Fibroblast of the aortic adventitia (primary cell): ENCODE measurements at regions not wholly inside any gene's neighbourhood (a gene's known extent, or its start where the extent isn't known, plus 50 kb on each side); places are given as distances from the start of the nearest gene placed in this dataset.
A peak's percentile ranks its signal among the peaks of the same experiment; 100 is the strongest.
"Not testable (repeated sequence)": the region's sequence is repeated elsewhere in the genome, so short reads cannot be mapped to it uniquely, and the experiment has no call there.

Experiments
- DNase-seq: peaks from one replicate; pipeline ENCODE4 v3.0.0-alpha.2; 2010; ENCODE audit warnings: low read depth
- H3K4me3 ChIP-seq: 2 replicates; pipeline ENCODE4 v1.5.1; 2011; ENCODE audit warnings: low read depth, mild to moderate bottlenecking, control low read depth, low read length, moderate library complexity
- CTCF ChIP-seq: IDR thresholded peaks from 2 replicates; pipeline ENCODE4 v1.5.1; 2011; ENCODE audit warnings: mild to moderate bottlenecking, low read length, control low read depth, inconsistent platforms; ENCODE audit not compliant: insufficient read depth

GRCh38 chr7:68875857-68876256 lies 722.4 kb upstream of the AUTS2 start:
- TF ChIP-seq CTCF, result no peak
- H3K4me3 ChIP-seq, result no peak overlapping the region
- DNase-seq, result no peak

GRCh38 chr7:68887116-68887515 lies 711.2 kb upstream of the AUTS2 start:
- not testable (repeated sequence) for DNase-seq, H3K4me3 ChIP-seq

- no peak overlapping the region for H3K4me3 ChIP-seq
- no peak for DNase-seq
- TF ChIP-seq CTCF, result no peak
These were observed 709.3 kb upstream of the AUTS2 start for GRCh38 chr7:68888971-68889385.

GRCh38 chr7:68892236-68892635 lies 706.0 kb upstream of the AUTS2 start:
- no peak overlapping the region for H3K4me3 ChIP-seq
- no peak for TF ChIP-seq CTCF
- DNase-seq, result peak; percentile 10

- no peak overlapping the region for H3K4me3 ChIP-seq
- TF ChIP-seq CTCF, result no peak
These were observed 704.9 kb upstream of the AUTS2 start for GRCh38 chr7:68893411-68893810.

GRCh38 chr7:68899156-68899555 lies 699.1 kb upstream of the AUTS2 start:
- DNase-seq, H3K4me3 ChIP-seq: not testable (repeated sequence)

More at GRCh38 chr7:68893411-68893810, 704.9 kb upstream of the AUTS2 start:
- DNase-seq, result no peak

GRCh38 chr7:68900096-68900495 lies 698.2 kb upstream of the AUTS2 start:
- DNase-seq, result no peak
- no peak overlapping the region for H3K4me3 ChIP-seq
- TF ChIP-seq CTCF, result no peak

- no peak overlapping the region for H3K4me3 ChIP-seq
- no peak for DNase-seq
- no peak for TF ChIP-seq CTCF
These were observed 693.6 kb upstream of the AUTS2 start for GRCh38 chr7:68904630-68905029.
